CD8-positive, alpha-beta memory T cell (primary cell): ENCODE measurements at regions not wholly inside any gene's neighbourhood (a gene's known extent, or its start where the extent isn't known, plus 50 kb on each side); places are given as distances from the start of the nearest gene placed in this dataset.

ENCODE experiments used
- CTCF ChIA-PET: fragments of 350-600 bp; sonication (Branson Sonifier 250); formaldehyde crosslinking; loops from one replicate; lab custom pipeline; 2021; ENCODE audit warnings: antibody characterized with exemption; lab: Charles Lee
- POLR2A ChIA-PET: fragments of 350-600 bp; sonication (Branson Sonifier 250); formaldehyde crosslinking; loops from one replicate; lab custom pipeline; 2021; ENCODE audit warnings: antibody characterized with exemption; lab: Charles Lee
- DNase-seq, 5 donors: peaks; one replicate each; pipeline versions ENCODE4 v3.0.0 to v3.0.0-alpha.2; 2020 to 2022; ENCODE audit warnings: mixed read lengths in 1 of 5
- H3K27ac ChIP-seq: one replicate; pipeline ENCODE4 v1.7.0; 2013; ENCODE audit warnings: low read depth, mild to moderate bottlenecking, low read length, moderate library complexity
- H3K27me3 ChIP-seq: 2 replicates; pipeline ENCODE4 v1.7.0; 2013; ENCODE audit warnings: low read length, mild to moderate bottlenecking; ENCODE audit not compliant: insufficient read depth, poor library complexity, severe bottlenecking
- H3K36me3 ChIP-seq: 2 replicates; pipeline ENCODE4 v1.7.0; 2013; ENCODE audit warnings: mild to moderate bottlenecking, low read length, moderate library complexity; ENCODE audit not compliant: insufficient read depth
- H3K4me1 ChIP-seq: 2 replicates; pipeline ENCODE4 v1.7.0; 2013; ENCODE audit warnings: mild to moderate bottlenecking, low read length, moderate library complexity; ENCODE audit not compliant: insufficient read depth
- H3K4me3 ChIP-seq: 2 replicates; pipeline ENCODE4 v1.7.0; 2013; ENCODE audit warnings: mild to moderate bottlenecking, low read length
- H3K9me3 ChIP-seq: 2 replicates; pipeline ENCODE4 v1.7.0; 2013; ENCODE audit warnings: mild to moderate bottlenecking, low read length
- H3K27ac Mint-ChIP-seq, 8 donors: one replicate each; pipeline ENCODE4 v1.8.0; 2020 to 2021; ENCODE audit warnings: mixed read lengths in 8 of 8, mild to moderate bottlenecking in 6 of 8, inconsistent platforms in 3 of 8, moderate library complexity in 3 of 8
- H3K27me3 Mint-ChIP-seq, 2 donors: one replicate each; pipeline ENCODE4 v1.8.0; 2020 to 2021; ENCODE audit warnings: mixed read lengths in 2 of 2, mild to moderate bottlenecking in 1 of 2, moderate library complexity in 1 of 2
- H3K36me3 Mint-ChIP-seq, 3 donors: one replicate each; pipeline ENCODE4 v1.8.0; 2020 to 2021; ENCODE audit warnings: mixed read lengths in 3 of 3, inconsistent platforms in 1 of 3, mild to moderate bottlenecking in 1 of 3
- H3K4me1 Mint-ChIP-seq, 3 donors: one replicate each; pipeline ENCODE4 v1.8.0; 2020 to 2021; ENCODE audit warnings: mixed read lengths in 3 of 3, inconsistent platforms in 1 of 3, mild to moderate bottlenecking in 1 of 3
- H3K4me3 Mint-ChIP-seq, 7 donors: one replicate each; pipeline ENCODE4 v1.8.0; 2020 to 2021; ENCODE audit warnings: mixed read lengths in 7 of 7, mild to moderate bottlenecking in 6 of 7, moderate library complexity in 4 of 7, inconsistent platforms in 2 of 7
- H3K9me3 Mint-ChIP-seq, 5 donors: one replicate each; pipeline ENCODE4 v1.8.0; 2020 to 2022; ENCODE audit warnings: mixed read lengths in 5 of 5, mild to moderate bottlenecking in 3 of 5, moderate library complexity in 2 of 5, inconsistent platforms in 1 of 5

DNA sequence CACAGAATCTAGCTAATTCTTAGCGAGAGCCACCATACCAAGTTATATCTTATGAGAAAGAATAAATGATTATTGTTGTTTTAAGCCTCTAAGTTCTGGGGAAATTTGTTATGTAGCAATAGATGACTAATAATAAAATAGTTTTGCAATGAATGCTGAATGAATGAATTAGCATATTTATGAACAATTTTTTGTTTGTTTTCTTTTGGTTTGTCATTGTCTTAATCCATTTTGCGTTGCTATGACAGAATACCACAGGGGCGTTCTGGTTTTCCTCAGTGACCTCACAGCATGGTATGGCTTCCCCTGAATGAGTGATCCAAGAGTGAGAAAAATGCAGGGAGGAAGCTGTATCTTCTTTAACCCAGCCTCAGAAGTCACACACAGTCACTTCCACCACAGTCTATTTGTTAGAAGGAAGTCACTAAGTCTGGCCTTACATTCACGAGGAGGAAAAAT lies 53.8 kb upstream of the HPDL start:
- ChIA-PET POLR2A (no interaction called here), CTCF (no interaction called here)
- H3K36me3 Mint-ChIP-seq = peaks cover 1 to 6% (median 3%) of the 10 kb centered on the region in 3 donors
- Histone ChIP-seq H3K4me3 (no peak overlapping the region), H3K9me3 (no peaks in the 10 kb centered on the region), H3K27ac (no peak overlapping the region), H3K27me3 (no peaks in the 10 kb centered on the region), H3K4me1 (peaks cover 4% of the 10 kb centered on the region), H3K36me3 (no peaks in the 10 kb centered on the region)
- no peak overlapping the region for H3K27ac Mint-ChIP-seq
- DNase-seq = no peak
- peaks cover 0 to 7% (median 5%) of the 10 kb centered on the region in 5 donors for H3K9me3 Mint-ChIP-seq
- H3K4me1 Mint-ChIP-seq = no peaks in the 10 kb centered on the region
- H3K27me3 Mint-ChIP-seq = peaks cover 0 to 4% of the 10 kb centered on the region in 2 donors
- H3K4me3 Mint-ChIP-seq = no peak overlapping the region

DNA sequence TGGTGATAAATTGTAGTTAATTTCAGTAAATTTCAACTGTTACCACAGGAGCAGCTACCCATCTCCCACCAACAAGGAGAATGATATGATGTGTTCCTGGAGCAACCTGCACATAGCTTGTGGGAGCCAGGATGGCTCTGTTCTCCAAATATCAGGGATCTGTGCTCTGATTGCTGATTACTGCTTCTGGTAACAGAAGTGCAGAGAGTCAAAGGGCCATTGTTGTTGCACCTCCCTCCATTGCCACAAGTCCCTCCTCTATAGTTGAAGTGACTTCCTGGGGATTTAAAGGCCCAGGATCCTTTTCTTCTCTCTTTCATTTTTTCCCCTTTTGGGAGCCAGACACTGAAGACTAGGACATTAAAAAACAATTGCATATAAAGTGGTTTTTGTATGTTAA lies 51.6 kb upstream of the HPDL start:
- CTCF ChIA-PET = no interaction called here
- H3K9me3 Mint-ChIP-seq = peaks cover 2 to 7% (median 5%) of the 10 kb centered on the region in 5 donors
- POLR2A ChIA-PET = no interaction called here
- H3K4me1 ChIP-seq = peaks cover 4% of the 10 kb centered on the region
- no peak overlapping the region for H3K27ac ChIP-seq
- no peak overlapping the region for H3K4me3 Mint-ChIP-seq
- peaks cover 0 to 10% of the 10 kb centered on the region in 2 donors for H3K27me3 Mint-ChIP-seq
- peak overlapping the region in 1 of 8 donors; percentile 5 for H3K27ac Mint-ChIP-seq
- H3K36me3 Mint-ChIP-seq = peaks cover 1 to 12% (median 3%) of the 10 kb centered on the region in 3 donors
- H3K27me3 ChIP-seq = no peaks in the 10 kb centered on the region
- no peak for DNase-seq
- no peaks in the 10 kb centered on the region for H3K4me1 Mint-ChIP-seq
- no peaks in the 10 kb centered on the region for H3K9me3 ChIP-seq
- H3K4me3 ChIP-seq = no peak overlapping the region
- H3K36me3 ChIP-seq = no peaks in the 10 kb centered on the region
